Sigmoid colon (tissue), 6 donors: ENCODE measurements at regions not wholly inside any gene's neighbourhood (a gene's known extent, or its start where the extent isn't known, plus 50 kb on each side); places are given as distances from the start of the nearest gene placed in this dataset.

Experiments
- DNase-seq: peaks from one replicate; pipeline ENCODE4 v3.0.0-alpha.2; 2019
- H3K27ac ChIP-seq, 4 donors: fragments of 200-600 bp; sonication (generic); one replicate each; pipeline ENCODE4 v1.5.1; 2016 to 2019; ENCODE audit warnings: mild to moderate bottlenecking in 1 of 4
- H3K27me3 ChIP-seq, 3 donors: fragments of 200-600 bp; sonication (generic); one replicate each; pipeline ENCODE4 v1.5.1; 2019; ENCODE audit warnings: mild to moderate bottlenecking in 1 of 3
- H3K36me3 ChIP-seq, 4 donors: fragments of 200-600 bp; sonication (generic); one replicate each; pipeline ENCODE4 v1.5.1; 2016 to 2019
- H3K4me1 ChIP-seq, 4 donors: fragments of 200-600 bp; sonication (generic); one replicate each; pipeline ENCODE4 v1.5.1; 2017 to 2019
- H3K4me3 ChIP-seq, 4 donors: fragments of 200-600 bp; sonication (generic); one replicate each; pipeline ENCODE4 v1.5.1; 2017 to 2019; ENCODE audit warnings: mild to moderate bottlenecking in 2 of 4, moderate library complexity in 1 of 4
- H3K9me3 ChIP-seq, 4 donors: fragments of 200-600 bp in 3 of 4; sonication (generic) in 3 of 4; one replicate each; pipeline versions ENCODE4 v1.5.1 to v1.6.1; 2013 to 2019
- CTCF ChIP-seq, 4 experiments: fragments of 450-650 bp in 3 of 4; fragments of 200-600 bp in 1 of 4; IDR thresholded peaks; one replicate each; pipeline ENCODE4 v1.5.1; 2016 to 2019; ENCODE audit warnings: antibody characterized with exemption in 4 of 4, mild to moderate bottlenecking in 3 of 4, moderate library complexity in 2 of 4
- EP300 ChIP-seq, 4 donors: sonication (generic); formaldehyde crosslinking; IDR thresholded peaks; one replicate each; pipeline ENCODE4 v1.6.1; 2017; ENCODE audit warnings: antibody characterized with exemption in 4 of 4
- POLR2A ChIP-seq, 2 donors: fragments of 450-650 bp; IDR thresholded peaks; one replicate each; pipeline ENCODE4 v1.6.1; 2016; ENCODE audit warnings: antibody characterized with exemption in 2 of 2, mild to moderate bottlenecking in 2 of 2, moderate library complexity in 2 of 2
- POLR2AphosphoS5 ChIP-seq, 4 donors: sonication (generic); formaldehyde crosslinking; IDR thresholded peaks; one replicate each; pipeline ENCODE4 v1.6.1; 2017; ENCODE audit warnings: antibody characterized with exemption in 4 of 4
- WGBS, 2 donors: extraction: QIAGEN DNeasy Blood & Tissue Kit; methylation state at CpG; one replicate each; pipeline ENCODE4 v1.1.7; 2013; 5-methylcytosine and 5-hydroxymethylcytosine counted together
- intact Hi-C: fragments of 100-400 bp; cut with DNase I; formaldehyde crosslinking; loops from one replicate; pipeline ENCODE4 v1.15.1; 2023
- donor health status: healthy with polysubstance abuse.
- donor health status: healthy.

GRCh38 chr5:82910491-82910890 is 166.7 kb downstream of the TMEM167A start:
- no peak for DNase-seq
- Histone ChIP-seq H3K9me3 (peaks cover 0 to under 1% (median 0%) of the 10 kb centered on the region in 4 donors), H3K36me3 (no peaks in the 10 kb centered on the region), H3K27me3 (no peaks in the 10 kb centered on the region), H3K4me3 (no peak overlapping the region), H3K27ac (no peak overlapping the region), H3K4me1 (no peaks in the 10 kb centered on the region)
- WGBS, 2 donors: 69 to 70% methylated on average over 2 of the region's 2 CpGs
- no peak for TF ChIP-seq EP300 (IDR thresholded peaks at IDR 0.05)
- TF ChIP-seq POLR2AphosphoS5 (IDR thresholded peaks at IDR 0.05): no peak
- TF ChIP-seq CTCF (IDR thresholded peaks at IDR 0.05): no peak
- no peak for TF ChIP-seq POLR2A (IDR thresholded peaks at IDR 0.05)
- intact Hi-C loops: no loop called here

GRCh38 chr5:82909771-82910170 is 167.4 kb downstream of the TMEM167A start:
- Histone ChIP-seq H3K9me3 (no peaks in the 10 kb centered on the region), H3K4me1 (no peaks in the 10 kb centered on the region), H3K36me3 (no peaks in the 10 kb centered on the region), H3K4me3 (no peak overlapping the region), H3K27me3 (no peaks in the 10 kb centered on the region), H3K27ac (no peak overlapping the region)
- 67 to 77% methylated on average over 7 of the region's 7 CpGs for WGBS, 2 donors
- intact Hi-C loops: no loop called here
- TF ChIP-seq EP300 (IDR thresholded peaks at IDR 0.05): no peak
- no peak for TF ChIP-seq POLR2A (IDR thresholded peaks at IDR 0.05)
- no peak for TF ChIP-seq CTCF (IDR thresholded peaks at IDR 0.05)
- TF ChIP-seq POLR2AphosphoS5 (IDR thresholded peaks at IDR 0.05): no peak
- DNase-seq: no peak

- TF ChIP-seq POLR2A (IDR thresholded peaks at IDR 0.05) (no peak), POLR2AphosphoS5 (IDR thresholded peaks at IDR 0.05) (no peak), CTCF (IDR thresholded peaks at IDR 0.05) (no peak), EP300 (IDR thresholded peaks at IDR 0.05) (no peak)
- no peak overlapping the region for H3K4me3 ChIP-seq
- intact Hi-C loops: no loop called here
- H3K27ac ChIP-seq: no peak overlapping the region
- H3K36me3 ChIP-seq: no peaks in the 10 kb centered on the region
- peaks cover 0 to 7% (median 3%) of the 10 kb centered on the region in 4 donors for H3K9me3 ChIP-seq
- no peaks in the 10 kb centered on the region for H3K27me3 ChIP-seq
- 47 to 59% methylated on average over 2 of the region's 2 CpGs for WGBS, 2 donors
- no peak for DNase-seq
- no peaks in the 10 kb centered on the region for H3K4me1 ChIP-seq
Observed at GRCh38 chr5:82905986-82906385, 171.2 kb downstream of the TMEM167A start.

DNA sequence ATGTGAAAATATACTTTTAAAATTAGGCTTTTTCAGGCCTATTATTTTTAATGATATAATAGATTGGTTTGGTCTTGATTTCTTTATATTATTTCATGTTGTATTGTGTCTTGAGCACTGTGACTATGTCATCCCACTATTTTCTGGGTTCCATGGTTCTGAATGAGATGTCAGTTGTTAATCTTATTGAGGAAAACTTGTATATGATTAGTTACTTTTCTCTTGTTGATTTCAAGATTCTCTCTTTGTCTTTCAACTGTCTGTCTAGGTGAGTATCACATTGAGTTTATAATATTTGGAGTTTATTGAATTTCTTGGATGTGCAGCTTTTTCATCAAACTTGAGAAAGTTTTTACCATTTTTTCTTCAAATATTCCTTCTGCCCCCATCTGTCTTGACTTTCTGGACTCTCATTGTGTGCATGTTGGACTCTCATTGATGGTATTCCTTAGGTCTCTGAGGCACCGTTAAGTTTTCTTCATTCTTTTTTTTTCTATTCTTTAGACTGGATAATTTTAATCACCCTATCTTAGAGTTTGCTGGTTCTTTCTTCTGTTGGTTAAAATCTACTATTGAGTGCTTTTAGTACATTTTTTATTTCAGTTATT is 175.8 kb downstream of the TMEM167A start:
- TF ChIP-seq EP300 (IDR thresholded peaks at IDR 0.05) (no peak), POLR2AphosphoS5 (IDR thresholded peaks at IDR 0.05) (no peak), POLR2A (IDR thresholded peaks at IDR 0.05) (no peak), CTCF (IDR thresholded peaks at IDR 0.05) (no peak)
- DNase-seq: no peak
- Histone ChIP-seq H3K27ac (no peak overlapping the region), H3K4me1 (no peaks in the 10 kb centered on the region), H3K9me3 (peaks cover 0 to 7% (median 3%) of the 10 kb centered on the region in 4 donors), H3K36me3 (no peaks in the 10 kb centered on the region), H3K4me3 (no peak overlapping the region), H3K27me3 (no peaks in the 10 kb centered on the region)
- WGBS, 2 donors: 93 to 98% methylated on average over 1 of the region's 1 CpG
- intact Hi-C loops: no loop called here

- no peaks in the 10 kb centered on the region for H3K27me3 ChIP-seq
- H3K36me3 ChIP-seq: no peaks in the 10 kb centered on the region
- no peak overlapping the region for H3K27ac ChIP-seq
- 41 to 47% methylated on average over 3 of the region's 3 CpGs for WGBS, 2 donors
- H3K4me1 ChIP-seq: no peaks in the 10 kb centered on the region
- H3K4me3 ChIP-seq: no peak overlapping the region
- TF ChIP-seq CTCF (IDR thresholded peaks at IDR 0.05) (no peak), POLR2AphosphoS5 (IDR thresholded peaks at IDR 0.05) (no peak), EP300 (IDR thresholded peaks at IDR 0.05) (no peak), POLR2A (IDR thresholded peaks at IDR 0.05) (no peak)
- no peak for DNase-seq
- no peaks in the 10 kb centered on the region for H3K9me3 ChIP-seq
- intact Hi-C loops: no loop called here
Observed at GRCh38 chr5:82894716-82895115, 182.5 kb downstream of the TMEM167A start.
